HG02610 (cell line): ENCODE measurements at regions not wholly inside any gene's neighbourhood (a gene's known extent, or its start where the extent isn't known, plus 50 kb on each side); places are given as distances from the start of the nearest gene placed in this dataset.

Experiments
- ATAC-seq: cut with Tn5 transposase; IDR thresholded peaks from one replicate; pipeline ENCODE4 v1.9.1; 2021; ENCODE audit warnings: mild to moderate bottlenecking, moderate library complexity; ENCODE audit not compliant: unreplicated experiment

DNA sequence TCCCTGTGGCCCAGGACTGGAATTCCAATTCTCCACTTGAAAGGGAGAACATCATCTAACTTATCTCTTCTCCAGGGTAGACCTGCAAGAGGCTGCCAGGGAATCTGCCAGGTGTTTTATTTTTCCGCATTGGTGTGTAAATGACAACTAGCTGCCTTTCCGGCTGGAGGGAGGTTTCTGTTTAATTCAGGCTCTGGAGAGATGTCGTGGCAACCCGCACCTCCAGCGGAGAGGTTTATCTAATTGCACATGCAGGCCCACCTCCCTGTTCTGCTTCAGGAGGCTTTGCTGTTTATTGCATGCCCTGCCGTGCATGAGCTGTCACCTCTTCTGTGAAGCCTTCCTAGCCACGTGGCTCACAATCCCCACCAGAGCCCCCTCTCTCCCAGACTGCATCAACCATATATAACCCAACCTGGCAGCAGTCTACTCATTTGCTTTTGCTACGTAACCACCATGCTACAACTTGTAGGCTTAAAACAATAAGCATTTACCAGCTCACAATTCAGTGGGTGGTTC is 151.6 kb downstream of the C1orf94 start:
- no peak for ATAC-seq

DNA sequence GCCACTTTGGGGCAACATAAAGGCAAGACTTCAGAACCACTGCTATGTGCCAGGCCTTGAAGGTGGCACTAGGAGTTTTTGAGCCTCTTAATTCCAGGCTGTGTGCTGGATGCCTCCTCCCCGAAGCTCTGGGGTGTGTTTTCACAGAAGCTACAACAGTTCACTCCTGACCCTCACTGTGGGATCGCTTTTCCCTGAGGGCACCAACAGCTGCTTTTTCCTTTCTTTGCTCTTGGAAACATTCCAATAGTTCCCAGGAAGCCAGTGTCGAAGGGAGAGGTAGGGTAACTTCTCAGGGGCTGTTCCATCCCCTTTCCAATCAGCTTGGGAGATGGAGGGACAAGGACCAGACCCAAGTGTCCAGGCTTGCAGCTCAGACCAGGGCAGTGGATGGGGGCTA is 153.4 kb downstream of the C1orf94 start:
- ATAC-seq = no peak

DNA sequence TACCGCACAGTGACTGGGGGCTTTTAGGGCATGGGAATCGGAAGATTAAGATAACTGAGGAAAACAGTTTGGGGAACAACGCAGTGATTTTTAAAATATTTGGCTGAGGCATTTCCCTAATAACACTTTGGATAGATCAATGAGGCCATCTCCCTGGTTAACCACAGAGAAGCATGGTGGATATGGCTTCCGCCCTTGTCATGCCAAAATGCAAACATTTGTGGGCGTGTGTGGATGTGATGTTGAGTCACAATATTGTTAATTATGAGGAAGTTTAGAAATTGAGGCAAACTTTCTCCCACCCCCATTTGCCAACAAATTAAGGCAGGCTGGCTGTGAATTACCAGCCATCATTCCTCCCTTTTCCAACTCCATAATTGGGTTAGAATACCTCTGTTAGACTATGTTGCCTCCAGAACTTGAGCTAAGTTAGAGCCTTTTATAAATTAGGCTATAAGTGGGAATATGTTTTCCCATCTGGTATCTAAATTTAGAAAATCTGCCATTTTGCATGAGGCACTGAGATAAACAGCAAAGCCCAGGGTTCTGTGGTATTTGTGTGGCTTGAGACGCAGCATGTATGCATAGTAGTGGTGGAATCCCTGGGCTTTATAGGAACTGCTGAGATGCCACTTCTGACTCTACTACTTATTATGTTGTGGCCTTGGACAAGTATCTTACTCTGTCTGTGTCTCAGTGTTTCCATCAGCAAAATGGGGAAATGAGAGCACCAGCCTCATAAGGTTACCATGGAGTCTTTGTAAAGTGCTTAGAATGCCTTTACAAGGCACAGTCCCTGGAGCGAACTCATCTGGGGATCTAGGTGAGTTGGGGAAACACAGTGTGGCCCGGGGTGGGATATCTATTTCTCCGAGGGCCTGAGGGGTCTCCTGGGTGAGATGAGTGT is 154.6 kb downstream of the C1orf94 start:
- no peak for ATAC-seq

DNA sequence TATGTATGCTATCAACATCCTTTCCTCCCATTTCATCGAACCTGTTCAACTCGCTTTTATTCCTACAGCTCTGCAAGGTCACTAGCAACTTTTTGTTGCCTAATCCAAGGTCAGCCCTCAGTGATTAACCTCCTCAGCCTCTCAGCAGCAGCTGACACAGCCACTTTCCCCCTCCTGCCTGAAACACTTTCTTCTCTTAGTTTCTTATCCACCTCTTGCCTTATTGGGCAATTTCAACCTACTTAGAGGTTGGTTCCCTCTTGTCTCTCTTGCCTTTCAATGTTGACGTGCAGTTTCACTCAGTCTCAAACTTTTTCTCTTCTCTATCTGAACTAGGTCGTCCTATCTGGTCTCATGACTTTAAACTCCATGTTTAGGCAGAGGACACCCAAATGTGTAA is 156.3 kb downstream of the C1orf94 start:
- ATAC-seq = no peak

DNA sequence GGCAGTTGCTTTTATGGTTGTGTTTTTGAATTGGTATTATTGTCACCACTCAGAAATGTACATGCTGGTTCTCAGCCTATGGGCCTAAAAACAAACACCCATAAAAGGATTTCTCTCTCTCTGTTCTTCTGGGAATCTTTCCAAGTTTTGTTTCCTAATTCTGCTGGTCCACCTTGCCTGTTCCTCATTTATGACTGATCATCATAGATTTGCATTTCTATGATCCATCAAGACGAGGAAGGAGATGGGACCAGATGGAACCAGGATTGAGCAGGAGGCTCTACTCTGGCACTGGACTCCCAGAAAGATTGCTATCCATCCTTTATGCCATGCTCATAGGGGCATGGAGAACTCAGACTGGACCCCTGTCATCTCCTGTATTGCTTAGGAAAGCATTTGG is 162.2 kb downstream of the C1orf94 start:
- ATAC-seq = no peak

DNA sequence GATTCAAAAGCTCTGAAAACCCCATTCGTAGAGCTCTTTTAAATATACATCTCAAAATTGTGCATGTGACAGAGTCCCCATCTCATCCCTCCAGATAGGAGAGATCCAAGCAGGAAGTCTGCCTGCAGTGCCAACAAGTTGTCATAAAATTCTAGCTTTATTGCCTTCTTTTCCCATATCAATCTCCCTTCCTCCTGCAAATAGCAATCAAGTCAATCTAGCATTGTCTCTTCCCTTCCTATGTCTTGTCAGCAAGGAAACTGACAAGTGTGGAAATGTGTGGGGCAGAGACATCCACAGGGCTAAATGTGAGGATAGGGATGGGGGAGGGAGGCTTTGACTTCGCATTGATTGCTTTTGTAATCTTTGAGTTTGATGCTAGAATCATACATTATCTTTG is 165.2 kb downstream of the C1orf94 start:
- ATAC-seq = no peak

DNA sequence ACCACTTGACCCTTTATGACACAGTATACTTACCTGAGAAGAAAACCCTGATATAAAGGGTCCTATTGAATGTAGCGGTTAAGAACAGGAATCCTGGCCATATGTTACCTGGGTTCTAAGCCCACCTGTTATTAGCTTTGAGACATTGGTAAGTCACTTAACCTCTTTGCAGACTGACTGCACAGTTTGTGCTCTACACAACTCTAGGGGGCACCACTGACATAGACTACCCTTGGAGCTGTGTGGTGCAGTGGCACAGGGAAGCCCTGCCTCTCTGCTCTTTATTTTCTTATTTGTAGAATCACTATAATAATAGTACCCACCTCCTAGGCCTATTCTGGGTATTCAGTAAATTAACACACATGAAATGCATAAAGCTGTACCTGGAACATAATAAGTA is 165.6 kb downstream of the C1orf94 start:
- ATAC-seq = no peak

DNA sequence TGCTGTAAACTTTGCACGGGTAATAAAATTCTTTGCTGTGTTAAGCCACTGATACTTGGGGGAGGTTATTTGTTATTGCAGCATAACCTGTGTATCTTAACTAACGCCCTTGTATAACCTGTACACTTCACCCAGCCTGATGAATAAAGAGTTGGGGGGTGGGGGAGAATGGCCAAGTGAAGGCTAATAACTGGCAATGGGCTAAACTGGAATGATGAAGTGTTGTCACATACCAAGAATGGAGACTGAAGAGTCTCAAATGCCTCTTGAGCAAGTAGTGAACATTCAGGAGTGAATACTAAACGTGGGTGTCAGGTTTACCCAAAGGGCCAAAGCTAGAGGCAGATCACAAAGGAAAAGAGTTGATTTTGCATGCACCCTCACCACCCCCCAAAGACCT is 169.4 kb downstream of the C1orf94 start:
- ATAC-seq = no peak

DNA sequence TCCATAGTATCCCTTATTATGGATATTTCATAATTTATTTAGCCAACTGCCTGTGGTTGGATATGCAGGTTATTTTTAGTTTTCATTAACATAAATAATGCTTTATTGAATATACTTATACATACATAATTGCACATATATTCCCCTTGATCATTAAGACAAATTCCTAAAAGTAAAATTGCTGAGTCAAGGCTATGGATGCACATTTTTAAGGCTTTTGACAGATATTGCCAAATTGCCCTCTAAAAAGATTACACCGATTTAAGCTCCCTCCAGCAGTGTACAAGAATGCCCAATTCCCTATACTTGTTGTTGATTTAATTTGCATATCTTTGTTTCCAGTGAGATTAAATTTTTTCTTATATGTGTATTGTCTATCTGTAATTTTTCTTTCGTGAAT is 176.7 kb downstream of the C1orf94 start:
- ATAC-seq = no peak

DNA sequence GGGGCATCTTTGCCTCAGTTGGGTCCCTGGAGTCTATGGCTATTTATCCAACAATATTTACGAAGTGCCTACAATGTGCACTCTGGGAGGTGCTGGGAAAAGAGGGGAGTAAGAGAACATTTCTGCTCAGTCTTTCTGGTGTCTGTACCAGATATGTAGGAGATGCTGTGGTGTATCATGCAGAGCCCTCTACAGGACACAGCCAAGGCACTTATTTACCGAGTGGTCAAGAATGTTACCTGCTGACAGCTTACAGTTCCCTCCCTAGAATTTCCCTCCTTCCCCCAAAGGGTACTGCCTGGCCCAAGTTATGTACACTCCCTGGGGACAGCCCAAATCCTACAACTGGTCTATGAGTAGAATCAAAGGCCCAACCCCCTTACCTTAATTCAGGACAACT is 177.7 kb downstream of the C1orf94 start:
- ATAC-seq = no peak

DNA sequence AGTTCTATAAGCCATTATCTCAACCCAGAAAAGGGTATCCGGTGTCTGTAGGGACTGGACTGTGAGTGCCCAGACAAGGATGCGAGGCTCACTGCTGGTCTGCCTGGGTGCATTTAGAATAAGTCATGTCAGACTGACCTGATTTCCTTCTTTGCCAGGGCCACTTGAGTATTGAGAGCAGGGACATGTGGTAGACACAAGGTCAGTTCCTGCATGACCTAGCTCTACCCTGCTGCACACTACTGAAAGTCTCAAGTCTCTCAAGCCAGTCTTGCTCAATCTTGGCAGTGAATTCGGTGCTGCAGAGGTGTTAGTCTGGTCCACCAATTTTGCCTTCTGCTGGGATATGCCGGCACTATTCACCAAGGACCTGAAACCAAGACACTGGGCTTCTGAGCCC is 180.1 kb downstream of the C1orf94 start:
- no peak for ATAC-seq

DNA sequence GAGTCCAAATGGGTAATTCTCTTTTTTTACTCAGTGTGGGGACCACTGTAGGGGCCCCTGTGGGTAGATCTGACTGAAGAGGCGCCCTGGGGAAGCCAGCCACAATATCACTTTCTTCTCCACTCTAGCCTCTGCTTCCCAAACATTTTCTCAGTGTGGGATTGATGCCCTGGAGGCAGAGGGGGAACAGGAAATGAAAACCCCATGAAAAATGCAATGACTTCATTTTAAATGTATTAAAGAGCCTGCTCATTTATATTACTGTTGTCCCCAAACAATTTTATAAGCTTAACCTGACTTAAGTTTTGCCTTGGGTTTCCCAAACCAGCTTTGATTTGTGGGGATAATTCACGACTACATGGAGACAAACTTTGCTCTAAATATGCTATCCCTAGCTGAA is 181.9 kb downstream of the C1orf94 start:
- no peak for ATAC-seq

DNA sequence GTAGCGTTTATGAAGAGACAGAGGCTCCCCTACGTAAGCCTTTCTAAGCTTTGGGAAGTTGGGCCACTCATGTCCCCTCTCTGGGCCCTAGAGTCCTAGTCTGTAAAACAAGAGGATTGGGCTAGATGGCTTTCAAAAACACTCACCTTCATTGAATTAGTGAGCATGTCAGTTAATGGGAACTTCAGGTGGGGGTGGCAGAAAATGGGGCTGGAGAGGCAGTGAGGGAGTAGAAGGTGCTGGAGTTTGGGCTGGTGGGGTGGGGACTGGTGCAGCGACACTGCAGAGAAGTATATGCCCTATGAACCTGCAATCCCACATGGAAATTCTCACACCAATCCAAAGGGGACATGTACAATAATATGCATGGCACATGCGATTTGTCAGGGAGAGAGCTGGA is 182.7 kb downstream of the C1orf94 start:
- ATAC-seq = no peak

DNA sequence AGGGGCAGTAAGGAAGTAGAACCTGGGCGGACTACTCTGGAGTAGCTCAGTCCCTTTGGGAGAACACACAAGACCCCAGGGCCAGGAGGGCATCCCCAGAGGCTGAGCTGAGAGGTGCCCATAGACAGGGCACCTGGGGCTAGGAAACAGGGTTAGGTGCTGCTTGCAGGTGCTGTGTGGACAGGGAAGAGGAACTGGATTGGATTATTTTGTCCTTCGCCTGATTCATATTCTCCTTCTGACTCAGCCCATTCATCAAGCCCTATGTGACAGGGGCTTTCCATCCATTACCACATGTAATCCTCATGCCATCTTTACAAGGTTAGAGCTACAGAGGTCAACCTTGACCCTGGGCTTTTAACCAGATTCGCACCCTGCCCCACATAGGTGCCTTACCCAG is 183.9 kb downstream of the C1orf94 start:
- peak; percentile 45 for ATAC-seq

DNA sequence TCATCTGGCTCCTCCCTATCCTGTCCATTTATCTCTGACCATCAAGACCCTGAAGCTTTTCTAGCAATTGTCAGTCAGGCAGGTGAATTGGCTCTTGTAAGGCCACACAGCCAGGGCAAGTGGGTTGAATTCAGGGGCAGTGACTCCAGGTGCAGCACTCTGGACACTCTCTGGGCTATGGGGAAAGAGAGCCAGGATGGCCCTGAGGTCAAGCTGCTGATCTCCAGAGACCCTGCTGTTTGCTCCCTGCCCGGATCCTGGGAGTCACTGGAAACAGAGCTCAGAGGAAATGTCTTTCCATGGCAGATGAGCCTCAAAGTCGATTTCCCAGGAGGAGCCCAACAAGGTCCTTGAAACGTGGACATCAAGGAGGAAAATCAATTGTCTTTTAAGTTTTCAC is 184.4 kb downstream of the C1orf94 start:
- no peak for ATAC-seq

DNA sequence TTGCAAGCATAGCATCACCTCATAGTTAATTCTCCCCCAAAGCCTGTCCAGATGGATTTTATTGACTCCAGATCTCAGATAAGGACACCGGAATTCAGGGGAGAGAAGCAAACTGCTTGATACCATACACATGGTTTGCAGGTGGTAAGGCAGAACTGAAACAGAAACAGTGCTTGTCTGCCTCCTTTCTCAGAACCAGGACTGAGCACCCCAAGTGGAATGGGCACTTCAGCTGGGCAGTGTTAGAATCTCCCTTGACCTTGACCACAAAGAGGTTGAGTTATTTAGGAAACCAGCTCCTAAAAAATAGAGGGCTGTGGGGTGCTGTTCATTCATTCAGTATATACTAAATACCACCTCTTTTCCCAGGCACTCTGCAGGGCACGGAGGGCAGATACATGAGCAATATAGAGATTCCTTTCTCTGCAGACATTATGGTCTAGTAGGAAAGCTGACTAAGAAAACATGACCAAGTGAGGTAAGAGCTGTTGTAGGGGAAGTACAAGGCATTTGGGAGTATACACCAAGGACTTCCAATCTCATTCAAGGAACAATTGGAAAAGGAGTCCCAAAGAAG is 185.2 kb downstream of the C1orf94 start:
- peak; percentile 45 for ATAC-seq

DNA sequence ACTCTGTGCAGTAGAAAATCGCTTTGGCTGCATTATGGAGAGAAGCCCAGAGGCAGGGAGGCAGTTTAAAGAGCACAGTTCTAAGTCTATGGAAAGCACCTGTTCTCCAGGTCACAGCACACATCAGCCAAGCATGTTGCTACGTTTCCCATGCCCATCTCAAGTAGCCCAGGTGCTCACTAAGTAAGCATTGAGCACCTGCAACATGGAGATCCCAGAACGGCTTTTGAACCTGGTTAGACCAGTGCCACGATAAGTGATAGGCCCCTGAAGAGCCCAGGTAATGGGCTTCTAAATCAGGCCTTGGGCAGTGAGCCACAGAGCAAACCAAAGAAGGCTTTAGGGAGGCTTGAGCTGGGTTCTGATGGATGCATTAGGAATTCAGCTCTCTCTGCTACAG is 186.2 kb downstream of the C1orf94 start:
- ATAC-seq = no peak

DNA sequence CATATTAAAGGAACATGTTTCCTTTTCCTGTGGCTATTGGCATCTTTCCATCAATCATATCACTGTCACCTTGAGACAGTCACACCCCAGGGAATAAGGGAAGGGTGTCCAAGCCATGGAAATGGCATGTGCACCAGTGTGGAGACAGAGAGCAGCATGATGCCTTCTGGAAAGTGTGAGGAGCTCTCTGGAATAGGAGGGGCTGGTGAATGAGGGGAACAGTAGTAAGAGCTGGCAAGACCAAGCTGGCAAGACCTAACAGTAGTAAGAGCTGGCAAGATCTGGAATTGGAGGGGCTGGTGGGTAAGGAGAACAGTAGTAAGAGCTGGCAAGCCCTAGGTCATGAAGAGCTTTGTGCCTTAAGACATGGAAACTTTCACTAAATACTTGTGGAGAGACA is 186.7 kb downstream of the C1orf94 start:
- ATAC-seq = no peak

DNA sequence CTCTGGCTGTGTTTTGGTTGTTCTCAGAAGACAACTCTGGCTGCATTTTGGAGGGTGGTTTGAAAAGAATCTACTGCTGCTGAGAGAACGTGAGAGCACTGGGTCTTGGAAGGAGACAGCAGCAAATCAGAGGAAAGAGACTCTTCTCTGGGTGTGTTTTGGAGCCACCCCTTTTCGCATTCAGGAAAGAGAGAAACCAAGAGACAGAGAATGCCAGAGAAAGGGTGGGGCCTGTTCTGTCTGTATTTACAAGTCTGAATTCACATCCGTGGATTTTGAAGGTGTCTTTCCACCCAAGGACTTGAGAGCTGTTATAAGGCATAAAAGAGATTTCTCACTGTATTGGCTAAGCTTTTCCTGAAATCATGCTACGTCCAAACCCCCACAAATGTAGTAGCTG is 187.2 kb downstream of the C1orf94 start:
- ATAC-seq = no peak

DNA sequence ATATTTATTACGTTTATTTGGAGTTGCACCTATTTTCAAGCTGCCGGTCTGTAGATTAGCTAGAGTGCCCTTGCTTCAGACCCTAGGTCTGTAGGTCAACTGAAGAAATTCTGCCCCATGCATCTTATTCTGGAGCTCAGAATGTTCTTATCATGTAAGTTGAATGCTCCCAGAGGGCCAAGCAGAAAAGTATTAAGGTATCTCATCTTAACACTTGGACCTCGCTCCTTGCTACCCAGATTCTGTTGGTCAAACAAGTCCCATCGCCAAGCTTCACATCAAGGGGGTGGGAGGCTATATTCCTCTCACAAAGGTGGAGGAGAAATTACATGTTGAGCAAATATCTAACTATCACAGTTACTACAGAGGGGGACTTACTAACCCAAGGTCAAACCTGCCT is 187.7 kb downstream of the C1orf94 start:
- no peak for ATAC-seq

DNA sequence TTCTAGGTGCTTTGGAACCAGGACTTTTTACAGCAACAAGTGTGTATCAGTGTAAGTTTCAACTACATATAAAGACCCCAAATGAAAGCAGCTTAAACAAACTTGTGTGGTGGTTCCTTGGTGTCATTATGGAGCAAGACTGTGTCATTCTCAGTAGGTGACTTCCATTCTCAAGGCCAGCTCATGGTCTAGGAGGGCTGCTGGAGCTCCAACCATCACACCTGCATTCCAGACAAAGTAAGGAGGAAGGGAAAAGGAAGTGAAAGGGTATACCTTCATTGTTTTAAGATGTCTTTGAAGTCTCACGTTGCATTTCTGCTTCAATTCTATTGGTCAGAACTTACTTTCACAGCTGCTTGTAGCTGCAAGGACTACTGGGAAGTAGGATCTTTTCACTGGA is 188.6 kb downstream of the C1orf94 start:
- no peak for ATAC-seq

DNA sequence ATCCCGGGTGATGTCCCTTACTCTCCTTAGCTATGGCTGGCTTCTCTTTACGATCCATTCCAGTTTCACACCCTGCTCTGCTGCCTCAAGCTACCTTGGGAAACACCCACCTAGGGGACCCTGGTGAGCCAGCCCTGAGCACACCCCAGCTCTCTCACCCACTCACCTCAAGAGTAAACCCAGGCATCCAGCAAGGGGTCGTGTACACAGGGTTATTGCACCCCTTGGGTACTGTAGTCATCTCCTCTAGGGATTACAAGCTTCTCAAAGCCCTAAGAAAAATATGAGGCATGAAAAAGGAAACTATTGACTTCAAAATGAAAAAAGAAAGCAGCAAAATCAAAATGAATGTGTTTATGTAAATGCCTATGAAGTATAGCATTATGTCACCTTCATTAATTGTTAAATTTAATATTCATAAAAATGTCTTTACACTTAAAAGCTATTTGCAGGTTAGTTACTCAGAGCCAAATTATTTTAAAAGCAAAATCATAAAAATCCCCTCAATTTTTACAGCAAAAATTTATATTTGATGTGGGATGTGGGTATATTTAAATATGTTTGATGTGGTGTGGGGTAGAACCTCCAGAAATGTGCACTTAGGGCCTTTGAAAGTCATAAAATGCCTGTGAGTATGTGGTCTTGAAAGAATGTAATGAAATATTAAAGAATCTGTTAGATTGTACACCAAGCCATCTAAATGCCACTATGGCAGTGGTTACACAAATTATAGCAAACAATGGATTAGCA is 190.3 kb downstream of the C1orf94 start:
- no peak for ATAC-seq
